ENCODE measurements at regions not wholly inside any gene's neighbourhood (a gene's known extent, or its start where the extent isn't known, plus 50 kb on each side); places are given as distances from the start of the nearest gene placed in this dataset.
"Not testable (repeated sequence)": the region's sequence is repeated elsewhere in the genome, so short reads cannot be mapped to it uniquely, and the experiment has no call there.

- ATAC-seq (no peak), DNase-seq (ENCODE audit: missing footprints) (no peak)
- intact Hi-C loops (cut with DNase I): no loop called here
Measured at GRCh38 chr12:73699318-73699717, 838.3 kb upstream of the ATXN7L3B start.

- DNase-seq (ENCODE audit: missing footprints): no peak
- intact Hi-C loops (cut with DNase I): no loop called here
Measured at GRCh38 chr12:73714655-73715054, 823.0 kb upstream of the ATXN7L3B start.

GRCh38 chr12:73716143-73716542, 821.5 kb upstream of the ATXN7L3B start:
- intact Hi-C loops (cut with DNase I); DNase-seq (ENCODE audit: missing footprints); ATAC-seq: not testable (repeated sequence)

More at GRCh38 chr12:73714655-73715054, 823.0 kb upstream of the ATXN7L3B start:
- ATAC-seq: no peak

- ATAC-seq (no peak), DNase-seq (ENCODE audit: missing footprints) (no peak)
- intact Hi-C loops (cut with DNase I): no loop called here
Measured at GRCh38 chr12:73719223-73719622, 818.4 kb upstream of the ATXN7L3B start.

- intact Hi-C loops (cut with DNase I): no loop called here
- no peak for ATAC-seq
- no peak for DNase-seq (ENCODE audit: missing footprints)
Measured at GRCh38 chr12:73726881-73727280, 810.8 kb upstream of the ATXN7L3B start.

- intact Hi-C loops (cut with DNase I): no loop called here
- ATAC-seq (no peak), DNase-seq (ENCODE audit: missing footprints) (no peak)
Measured at GRCh38 chr12:73731658-73732057, 806.0 kb upstream of the ATXN7L3B start.

- intact Hi-C loops (cut with DNase I): no loop called here
- ATAC-seq (no peak), DNase-seq (ENCODE audit: missing footprints) (no peak)
Measured at GRCh38 chr12:73769337-73769736, 768.3 kb upstream of the ATXN7L3B start.

- no peak for ATAC-seq
- intact Hi-C loops (cut with DNase I): no loop called here
Measured at GRCh38 chr12:73798523-73798922, 739.1 kb upstream of the ATXN7L3B start.

GRCh38 chr12:73815072-73815645, 722.5 kb upstream of the ATXN7L3B start:
- intact Hi-C loops (cut with DNase I): no loop called here
- ATAC-seq (no peak), DNase-seq (ENCODE audit: missing footprints) (no peak)

More at GRCh38 chr12:73798523-73798922, 739.1 kb upstream of the ATXN7L3B start:
- no peak for DNase-seq (ENCODE audit: missing footprints)

GRCh38 chr12:73817161-73817560, 720.5 kb upstream of the ATXN7L3B start:
- intact Hi-C loops (cut with DNase I): no loop called here
- DNase-seq (ENCODE audit: missing footprints) (no peak), ATAC-seq (no peak)

- ATAC-seq (no peak), DNase-seq (ENCODE audit: missing footprints) (no peak)
- intact Hi-C loops (cut with DNase I): no loop called here
Measured at GRCh38 chr12:73833746-73834145, 703.9 kb upstream of the ATXN7L3B start.

GRCh38 chr12:73841963-73842362, 695.7 kb upstream of the ATXN7L3B start:
- DNase-seq (ENCODE audit: missing footprints) (no peak), ATAC-seq (no peak)
- intact Hi-C loops (cut with DNase I): no loop called here

GRCh38 chr12:73863546-73863945, 674.1 kb upstream of the ATXN7L3B start:
- no peak for ATAC-seq
- intact Hi-C loops (cut with DNase I): no loop called here
- no peak for DNase-seq (ENCODE audit: missing footprints)

- DNase-seq (ENCODE audit: missing footprints) (no peak), ATAC-seq (no peak)
- intact Hi-C loops (cut with DNase I): no loop called here
Measured at GRCh38 chr12:73867147-73867546, 670.5 kb upstream of the ATXN7L3B start.

GRCh38 chr12:73877291-73877690, 660.3 kb upstream of the ATXN7L3B start:
- intact Hi-C loops (cut with DNase I); ATAC-seq: not testable (repeated sequence)

GRCh38 chr12:73892201-73892600, 645.4 kb upstream of the ATXN7L3B start:
- intact Hi-C loops (cut with DNase I): no loop called here
- ATAC-seq: no peak
- no peak for DNase-seq (ENCODE audit: missing footprints)

More at GRCh38 chr12:73877291-73877690, 660.3 kb upstream of the ATXN7L3B start:
- not testable (repeated sequence) for DNase-seq (ENCODE audit: missing footprints)

GRCh38 chr12:73898645-73899044, 639.0 kb upstream of the ATXN7L3B start:
- intact Hi-C loops (cut with DNase I): no loop called here
- DNase-seq (ENCODE audit: missing footprints) (no peak), ATAC-seq (no peak)

GRCh38 chr12:73902260-73902659, 635.4 kb upstream of the ATXN7L3B start:
- DNase-seq (ENCODE audit: missing footprints): no peak
- intact Hi-C loops (cut with DNase I): no loop called here
- ATAC-seq: no peak

- ATAC-seq (no peak), DNase-seq (ENCODE audit: missing footprints) (no peak)
- intact Hi-C loops (cut with DNase I): no loop called here
Measured at GRCh38 chr12:73906757-73907156, 630.9 kb upstream of the ATXN7L3B start.

GRCh38 chr12:73935817-73936216, 601.8 kb upstream of the ATXN7L3B start:
- intact Hi-C loops (cut with DNase I): no loop called here
- ATAC-seq: no peak
- no peak for DNase-seq (ENCODE audit: missing footprints)

GRCh38 chr12:73947326-73948026, 590.2 kb upstream of the ATXN7L3B start:
- DNase-seq (ENCODE audit: missing footprints) (no peak), ATAC-seq (no peak)
- intact Hi-C loops (cut with DNase I): no loop called here

Measured in Right ventricle myocardium inferior (tissue), 1 donor.